ENCODE measurements at regions not wholly inside any gene's neighbourhood (a gene's known extent, or its start where the extent isn't known, plus 50 kb on each side); places are given as distances from the start of the nearest gene placed in this dataset.

DNA sequence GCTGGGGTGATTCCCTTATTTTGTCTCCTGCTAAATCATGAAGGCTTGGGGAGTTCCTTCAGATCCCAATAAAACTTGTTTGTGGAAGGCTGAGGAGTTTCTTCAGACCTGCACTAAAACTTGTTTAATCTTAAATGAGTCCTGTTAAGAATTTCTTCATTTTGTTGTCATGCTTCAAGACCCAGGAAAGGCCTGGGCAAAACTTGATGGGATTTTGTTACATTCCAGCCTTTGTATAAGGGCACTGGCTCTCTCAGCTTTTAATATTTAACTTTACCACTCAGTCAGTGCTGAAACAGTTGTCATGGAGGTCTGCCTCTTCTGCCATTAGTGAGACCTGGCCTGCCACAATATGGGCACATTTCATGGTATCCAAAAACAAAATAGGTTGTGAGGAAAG, 699.0 kb downstream of the ETS1 start (continued):
- no peak for TF ChIP-seq KAT2A (conservative IDR thresholded peaks at IDR 0.05; ENCODE audit: control insufficient read depth, low read depth, low read length)

DNA sequence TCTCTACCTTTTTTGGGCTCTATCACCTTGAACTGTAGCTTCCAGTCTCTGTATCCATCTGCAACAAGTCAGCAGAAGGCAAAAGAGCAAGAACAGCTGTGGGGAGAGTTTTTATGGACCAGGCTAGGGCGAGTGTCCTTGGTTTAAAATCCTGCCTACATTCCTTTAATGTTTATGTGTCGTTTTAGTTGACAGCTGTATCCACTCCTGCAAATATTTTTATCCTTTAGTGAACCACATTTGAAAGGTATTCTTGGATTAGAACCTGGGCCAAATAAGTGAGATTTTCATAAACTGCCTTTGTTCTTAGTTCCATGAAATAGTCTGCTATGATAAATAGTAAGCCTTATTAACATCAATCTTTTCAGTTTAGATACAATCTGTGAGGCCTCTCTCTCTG, 712.2 kb downstream of the ETS1 start:
- ATAC-seq (no peak), DNase-seq (ENCODE audit: low read depth, low spot score) (no peak), FAIRE-seq (no peak)
- BruUV-seq (replicated peaks) = no TSS peak
- TF ChIP-seq, protein P1, sequence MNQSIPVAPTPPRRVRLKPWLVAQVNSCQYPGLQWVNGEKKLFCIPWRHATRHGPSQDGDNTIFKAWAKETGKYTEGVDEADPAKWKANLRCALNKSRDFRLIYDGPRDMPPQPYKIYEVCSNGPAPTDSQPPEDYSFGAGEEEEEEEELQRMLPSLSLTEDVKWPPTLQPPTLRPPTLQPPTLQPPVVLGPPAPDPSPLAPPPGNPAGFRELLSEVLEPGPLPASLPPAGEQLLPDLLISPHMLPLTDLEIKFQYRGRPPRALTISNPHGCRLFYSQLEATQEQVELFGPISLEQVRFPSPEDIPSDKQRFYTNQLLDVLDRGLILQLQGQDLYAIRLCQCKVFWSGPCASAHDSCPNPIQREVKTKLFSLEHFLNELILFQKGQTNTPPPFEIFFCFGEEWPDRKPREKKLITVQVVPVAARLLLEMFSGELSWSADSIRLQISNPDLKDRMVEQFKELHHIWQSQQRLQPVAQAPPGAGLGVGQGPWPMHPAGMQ (IDR thresholded peaks at IDR 0.05; ENCODE audit: borderline replicate concordance) = no peak
- TF ChIP-seq SRF (IDR thresholded peaks at IDR 0.05; ENCODE audit: low read depth in 2 of 2, low read length in 2 of 2) = no peak
- TF ChIP-seq GABPA (IDR thresholded peaks at IDR 0.05; ENCODE audit: low read depth) = no peak
- no peak for TF ChIP-seq ZNF274 (IDR thresholded peaks at IDR 0.05; ENCODE audit: insufficient read depth, insufficient read length)
- no peak for TF ChIP-seq BACH1 (IDR thresholded peaks at IDR 0.05; ENCODE audit: borderline replicate concordance)
- no peak for TF ChIP-seq KDM1A (IDR thresholded peaks at IDR 0.05; ENCODE audit: borderline replicate concordance)
- TF ChIP-seq ZNF384 (IDR thresholded peaks at IDR 0.05; ENCODE audit: borderline replicate concordance, low read depth, low read length) = no peak
- TF ChIP-seq, protein P2, sequence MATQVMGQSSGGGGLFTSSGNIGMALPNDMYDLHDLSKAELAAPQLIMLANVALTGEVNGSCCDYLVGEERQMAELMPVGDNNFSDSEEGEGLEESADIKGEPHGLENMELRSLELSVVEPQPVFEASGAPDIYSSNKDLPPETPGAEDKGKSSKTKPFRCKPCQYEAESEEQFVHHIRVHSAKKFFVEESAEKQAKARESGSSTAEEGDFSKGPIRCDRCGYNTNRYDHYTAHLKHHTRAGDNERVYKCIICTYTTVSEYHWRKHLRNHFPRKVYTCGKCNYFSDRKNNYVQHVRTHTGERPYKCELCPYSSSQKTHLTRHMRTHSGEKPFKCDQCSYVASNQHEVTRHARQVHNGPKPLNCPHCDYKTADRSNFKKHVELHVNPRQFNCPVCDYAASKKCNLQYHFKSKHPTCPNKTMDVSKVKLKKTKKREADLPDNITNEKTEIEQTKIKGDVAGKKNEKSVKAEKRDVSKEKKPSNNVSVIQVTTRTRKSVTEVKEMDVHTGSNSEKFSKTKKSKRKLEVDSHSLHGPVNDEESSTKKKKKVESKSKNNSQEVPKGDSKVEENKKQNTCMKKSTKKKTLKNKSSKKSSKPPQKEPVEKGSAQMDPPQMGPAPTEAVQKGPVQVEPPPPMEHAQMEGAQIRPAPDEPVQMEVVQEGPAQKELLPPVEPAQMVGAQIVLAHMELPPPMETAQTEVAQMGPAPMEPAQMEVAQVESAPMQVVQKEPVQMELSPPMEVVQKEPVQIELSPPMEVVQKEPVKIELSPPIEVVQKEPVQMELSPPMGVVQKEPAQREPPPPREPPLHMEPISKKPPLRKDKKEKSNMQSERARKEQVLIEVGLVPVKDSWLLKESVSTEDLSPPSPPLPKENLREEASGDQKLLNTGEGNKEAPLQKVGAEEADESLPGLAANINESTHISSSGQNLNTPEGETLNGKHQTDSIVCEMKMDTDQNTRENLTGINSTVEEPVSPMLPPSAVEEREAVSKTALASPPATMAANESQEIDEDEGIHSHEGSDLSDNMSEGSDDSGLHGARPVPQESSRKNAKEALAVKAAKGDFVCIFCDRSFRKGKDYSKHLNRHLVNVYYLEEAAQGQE (IDR thresholded peaks at IDR 0.05; ENCODE audit: low read depth, low read length) = no peak
- no peak for TF ChIP-seq CEBPB (IDR thresholded peaks at IDR 0.05; ENCODE audit: borderline replicate concordance in 1 of 2, low read depth in 2 of 2, low read length in 2 of 2)
- no peak for TF ChIP-seq NFXL1 (IDR thresholded peaks at IDR 0.05; ENCODE audit: borderline replicate concordance)
- no peak for TF ChIP-seq IKZF1 (conservative IDR thresholded peaks at IDR 0.05)
- Histone ChIP-seq H3K9ac (ENCODE audit: control insufficient read depth, insufficient read depth, low read length) (no peak overlapping the region), H3K27ac (ENCODE audit: control insufficient read depth, insufficient read depth) (no peak overlapping the region), H3K79me2 (ENCODE audit: control insufficient read depth, insufficient read depth, low read length) (no peaks in the 10 kb centered on the region), H3K4me1 (ENCODE audit: control insufficient read depth, insufficient read depth, low read length) (no peaks in the 10 kb centered on the region), H4K20me1 (ENCODE audit: control insufficient read depth, insufficient read depth) (no peaks in the 10 kb centered on the region), H3K27me3 (replicated peaks in 1 of 2; ENCODE audit: control insufficient read depth in 2 of 2, insufficient read depth in 2 of 2, low read length in 1 of 2) (no peaks in the 10 kb centered on the region), H3K9me3 (replicated peaks; ENCODE audit: control insufficient read depth, insufficient read depth, low read length) (no peaks in the 10 kb centered on the region), H3K36me3 (ENCODE audit: control insufficient read depth in 2 of 2, insufficient read depth in 2 of 2, low read length in 1 of 2) (no peaks in the 10 kb centered on the region), H3K4me2 (ENCODE audit: control insufficient read depth, insufficient read depth) (no peak overlapping the region), H2AFZ (ENCODE audit: control insufficient read depth, low read depth, low read length) (no peak overlapping the region), H3K4me3 (no peak overlapping the region)
- WGBS (ENCODE audit: insufficient coverage, insufficient replicate concordance, low lambda C conversion rate, missing lambda C conversion rate) = 0% methylated on average over 2 of the region's 2 CpGs
- RAD21 ChIA-PET (ENCODE audit: unreplicated experiment) = no interaction called here
- intact Hi-C loops (cut with micrococcal nuclease; ENCODE audit: unreplicated experiment) = no loop called here
- SMC1A ChIA-PET (ENCODE audit: uncharacterized antibody, unreplicated experiment) = no interaction called here
- in situ Hi-C loops (cut with MboI) = no loop called here
- CTCF ChIA-PET = no interaction called here
- POLR2A ChIA-PET = no interaction called here

All from GM12878 (cell line).